HEK293 (cell line): ENCODE measurements at regions not wholly inside any gene's neighbourhood (a gene's known extent, or its start where the extent isn't known, plus 50 kb on each side); places are given as distances from the start of the nearest gene placed in this dataset.

Experiments
- CTCF ChIA-PET: fragments of 350-600 bp; formaldehyde crosslinking; extraction: SDS; loops from one replicate; lab custom pipeline; 2021; ENCODE audit warnings: antibody characterized with exemption; lab: Yijun Ruan, JAX
- POLR2A ChIA-PET: fragments of 300-600 bp; formaldehyde crosslinking; extraction: SDS; loops from one replicate; lab custom pipeline; 2020; ENCODE audit warnings: antibody characterized with exemption, inconsistent platforms; lab: Yijun Ruan, JAX
- H3K27ac ChIP-seq: fragments of 200-500 bp; sonication (Bioruptor generic); 2 replicates; pipeline ENCODE4 v1.5.1; 2014; ENCODE audit warnings: low read depth, low read length, control low read depth, inconsistent platforms; ENCODE audit errors: extremely low read depth
- H3K36me3 ChIP-seq, 2 experiments: fragments of 200-500 bp in 1 of 2; sonication (Bioruptor generic) in 1 of 2; 1 replicate in 1 of 2; 2 replicates in 1 of 2; pipeline ENCODE4 v1.5.1; 2014 to 2017; ENCODE audit warnings: inconsistent platforms in 2 of 2, low read length in 2 of 2; ENCODE audit not compliant: control insufficient read depth in 2 of 2, insufficient read depth in 1 of 2
- H3K4me1 ChIP-seq: fragments of 200-500 bp; sonication (Bioruptor generic); 2 replicates; pipeline ENCODE4 v1.5.1; 2014; ENCODE audit warnings: mild to moderate bottlenecking, low read length, inconsistent platforms; ENCODE audit not compliant: control insufficient read depth, insufficient read depth
- H3K4me3 ChIP-seq: 2 replicates; pipeline ENCODE4 v1.5.1; 2011; ENCODE audit warnings: low read depth, mild to moderate bottlenecking, control low read depth, low read length, moderate library complexity
- H3K9me3 ChIP-seq: fragments of 200-500 bp; sonication (Bioruptor generic); 2 replicates; pipeline ENCODE4 v1.5.1; 2014; ENCODE audit warnings: low read depth, low read length, inconsistent platforms; ENCODE audit not compliant: control insufficient read depth, insufficient read depth
- GLIS2 ChIP-seq: fragments of 450-650 bp; formaldehyde crosslinking; IDR thresholded peaks from 2 replicates; pipeline ENCODE4 v1.5.1; 2016; ENCODE audit warnings: missing biosample characterization, missing genetic modification characterization
- INSM2 ChIP-seq: fragments of 450-650 bp; formaldehyde crosslinking; IDR thresholded peaks from 2 replicates; pipeline ENCODE4 v1.5.1; 2016; ENCODE audit warnings: missing biosample characterization, missing genetic modification characterization
- OVOL3 ChIP-seq: fragments of 450-650 bp; formaldehyde crosslinking; IDR thresholded peaks from 2 replicates; pipeline ENCODE4 v1.5.1; 2016; ENCODE audit warnings: missing biosample characterization, missing genetic modification characterization
- PRDM10 ChIP-seq: fragments of 450-650 bp; formaldehyde crosslinking; IDR thresholded peaks from 2 replicates; pipeline ENCODE4 v1.5.1; 2016; ENCODE audit warnings: missing biosample characterization, missing genetic modification characterization
- REPIN1 ChIP-seq: fragments of 450-650 bp; formaldehyde crosslinking; IDR thresholded peaks from 2 replicates; pipeline ENCODE4 v1.5.1; 2017; ENCODE audit warnings: missing biosample characterization, missing genetic modification characterization, low read depth
- TSHZ1 ChIP-seq: fragments of 450-650 bp; formaldehyde crosslinking; IDR thresholded peaks from 2 replicates; pipeline ENCODE4 v1.5.1; 2016; ENCODE audit warnings: missing biosample characterization, missing genetic modification characterization, borderline replicate concordance
- ZBTB10 ChIP-seq: fragments of 450-650 bp; formaldehyde crosslinking; IDR thresholded peaks from 2 replicates; pipeline ENCODE4 v1.5.1; 2016; ENCODE audit warnings: missing biosample characterization, missing genetic modification characterization
- ZEB2 ChIP-seq: fragments of 450-650 bp; formaldehyde crosslinking; IDR thresholded peaks from 2 replicates; pipeline ENCODE4 v1.5.1; 2016; ENCODE audit warnings: missing biosample characterization, missing genetic modification characterization
- ZFHX2 ChIP-seq: fragments of 450-650 bp; formaldehyde crosslinking; conservative IDR thresholded peaks from 2 replicates; pipeline ENCODE4 v1.5.1; 2016; ENCODE audit warnings: missing biosample characterization, missing genetic modification characterization
- ZNF24 ChIP-seq: fragments of 450-650 bp; formaldehyde crosslinking; IDR thresholded peaks from 2 replicates; pipeline ENCODE4 v1.5.1; 2016; ENCODE audit warnings: missing biosample characterization, missing genetic modification characterization
- ZNF366 ChIP-seq: fragments of 450-650 bp; formaldehyde crosslinking; conservative IDR thresholded peaks from 2 replicates; pipeline ENCODE4 v1.5.1; 2016; ENCODE audit warnings: missing biosample characterization, missing genetic modification characterization
- ZNF513 ChIP-seq: fragments of 450-650 bp; IDR thresholded peaks from 2 replicates; pipeline ENCODE4 v1.5.1; 2018; ENCODE audit warnings: missing biosample characterization, missing genetic modification characterization
- ZNF561 ChIP-seq: fragments of 450-650 bp; IDR thresholded peaks from 2 replicates; pipeline ENCODE4 v1.5.1; 2018; ENCODE audit warnings: missing biosample characterization, missing genetic modification characterization, borderline replicate concordance
- ZNF76 ChIP-seq: fragments of 450-650 bp; formaldehyde crosslinking; IDR thresholded peaks from 2 replicates; pipeline ENCODE4; 2016; ENCODE audit warnings: low read depth, missing biosample characterization, missing genetic modification characterization, borderline replicate concordance
- ZNF777 ChIP-seq: fragments of 450-650 bp; formaldehyde crosslinking; IDR thresholded peaks from 2 replicates; pipeline ENCODE4 v1.5.1; 2017; ENCODE audit warnings: missing biosample characterization, missing genetic modification characterization, borderline replicate concordance
- ZNF791 ChIP-seq: fragments of 450-650 bp; formaldehyde crosslinking; IDR thresholded peaks from 2 replicates; pipeline ENCODE4 v1.5.1; 2016; ENCODE audit warnings: missing biosample characterization, missing genetic modification characterization

- no peaks in the 10 kb centered on the region for H3K36me3 ChIP-seq
- no peak overlapping the region for H3K27ac ChIP-seq
- H3K9me3 ChIP-seq, result no peaks in the 10 kb centered on the region
- no peak overlapping the region for H3K4me3 ChIP-seq
- POLR2A ChIA-PET, result no interaction called here
- no peaks in the 10 kb centered on the region for H3K4me1 ChIP-seq
- no peak for TF ChIP-seq OVOL3 (tag by site-specific recombination)
- TF ChIP-seq ZNF791 (tag by site-specific recombination), result no peak
- TF ChIP-seq ZNF366 (tag by site-specific recombination), result no peak
- no peak for TF ChIP-seq ZNF76 (tag by site-specific recombination)
- TF ChIP-seq REPIN1 (tag by site-specific recombination), result no peak
- no peak for TF ChIP-seq ZNF561 (tag by site-specific recombination)
- no peak for TF ChIP-seq ZNF24
- no peak for TF ChIP-seq INSM2 (tag by site-specific recombination)
- 0 out of 2 replicates have a peak, but pooled peaks have one; percentile 11 for TF ChIP-seq ZFHX2
- TF ChIP-seq GLIS2 (tag by site-specific recombination), result no peak
- no peak for TF ChIP-seq ZEB2
- peak; percentile 95 for TF ChIP-seq PRDM10 (tag by site-specific recombination)
- TF ChIP-seq TSHZ1 (tag by site-specific recombination), result no peak
- no peak for TF ChIP-seq ZBTB10 (tag by site-specific recombination)
- TF ChIP-seq ZNF513 (tag by site-specific recombination), result no peak
- no peak for TF ChIP-seq ZNF777 (tag by site-specific recombination)
- CTCF ChIA-PET, result interaction anchor here (1.1 kb wide), 2 partner anchors 18 to 436 kb away, joined by 3 read pairs; no protein-coding TSS in a partner anchor
These were observed 64.9 kb downstream of the INSIG1 start for GRCh38 chr7:155362380-155363145.
